LHCN-M2 (cell line): ENCODE measurements at regions not wholly inside any gene's neighbourhood (a gene's known extent, or its start where the extent isn't known, plus 50 kb on each side); places are given as distances from the start of the nearest gene placed in this dataset.
A peak's percentile ranks its signal among the peaks of the same experiment; 100 is the strongest.

ENCODE experiments used
- DNase-seq: peaks from one replicate; pipeline ENCODE4 v3.0.0-alpha.2; 2012; ENCODE audit warnings: low read depth

DNA sequence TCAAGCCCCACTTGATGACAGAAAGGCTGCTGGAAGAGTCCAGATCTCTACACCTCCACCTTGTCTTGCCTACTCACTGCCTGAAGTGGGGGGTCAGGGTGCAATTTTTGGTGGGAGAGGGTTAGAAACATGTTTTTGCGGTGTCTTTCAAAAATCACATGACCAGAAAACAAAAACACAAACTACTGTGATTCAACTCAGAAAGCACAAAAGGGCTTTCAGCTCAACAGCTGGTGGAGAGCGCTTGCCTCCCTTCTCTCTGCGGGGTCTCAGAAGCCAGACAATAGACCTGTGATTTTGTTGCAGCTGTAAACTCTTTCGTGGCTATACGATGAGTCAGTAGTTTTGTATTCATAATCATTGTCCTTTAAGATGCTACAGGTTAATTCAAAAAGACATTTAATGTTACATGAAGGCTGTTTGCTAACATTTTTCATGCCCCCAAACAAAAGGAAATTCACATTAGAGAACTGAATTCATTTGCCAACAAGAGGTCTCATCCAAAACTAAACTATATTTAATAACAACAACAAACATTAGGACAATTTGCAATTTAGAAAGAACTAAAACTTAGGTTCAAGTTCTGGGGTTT is 172.6 kb upstream of the RAI14 start:
- DNase-seq, result peak; percentile 37

DNA sequence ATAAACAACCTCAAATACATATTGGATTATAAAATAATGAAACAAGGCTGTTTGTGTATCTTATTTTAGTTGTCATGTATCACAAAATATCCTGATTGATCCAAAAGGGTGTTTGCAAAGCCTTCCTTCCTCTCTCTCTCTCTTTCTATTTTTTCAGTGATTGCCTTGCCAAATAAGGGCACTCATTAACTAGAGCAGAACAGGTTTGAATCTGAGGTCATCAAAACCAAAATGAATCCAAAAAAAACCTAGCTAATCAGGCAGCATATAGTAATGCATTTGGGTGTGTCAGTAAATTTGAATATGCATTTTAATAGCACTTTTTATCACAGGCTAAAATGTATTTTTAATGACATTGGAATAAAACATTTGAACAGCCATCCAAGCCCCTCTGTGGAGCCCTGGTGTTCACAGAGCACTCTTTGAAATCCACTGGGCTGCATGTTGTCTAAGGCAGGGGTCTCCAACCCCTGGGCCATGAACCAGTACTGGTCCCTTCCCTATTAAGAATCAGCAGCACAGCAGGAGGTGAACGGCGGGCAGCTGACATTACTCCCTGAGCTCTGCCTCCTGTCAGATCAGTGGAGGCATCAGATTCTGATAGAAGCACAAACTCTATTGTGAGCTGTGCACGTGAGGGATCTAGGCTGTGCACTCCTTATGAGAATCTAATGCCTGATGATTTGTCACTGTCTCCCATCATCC is 171.8 kb upstream of the RAI14 start:
- no peak for DNase-seq

DNA sequence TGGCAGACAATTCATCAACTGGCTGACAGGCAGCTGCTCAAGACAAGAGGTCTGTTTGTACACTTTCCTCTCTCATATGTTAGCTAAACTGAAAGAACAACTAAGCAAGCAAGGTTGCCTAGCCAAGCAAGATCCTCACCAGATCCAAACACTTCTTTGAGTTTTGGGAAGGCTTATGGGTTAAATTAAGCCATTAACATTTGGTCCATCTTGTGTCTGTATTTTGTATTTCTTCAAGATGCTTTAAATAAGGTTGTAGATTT is 170.4 kb upstream of the RAI14 start:
- DNase-seq, result no peak

DNA sequence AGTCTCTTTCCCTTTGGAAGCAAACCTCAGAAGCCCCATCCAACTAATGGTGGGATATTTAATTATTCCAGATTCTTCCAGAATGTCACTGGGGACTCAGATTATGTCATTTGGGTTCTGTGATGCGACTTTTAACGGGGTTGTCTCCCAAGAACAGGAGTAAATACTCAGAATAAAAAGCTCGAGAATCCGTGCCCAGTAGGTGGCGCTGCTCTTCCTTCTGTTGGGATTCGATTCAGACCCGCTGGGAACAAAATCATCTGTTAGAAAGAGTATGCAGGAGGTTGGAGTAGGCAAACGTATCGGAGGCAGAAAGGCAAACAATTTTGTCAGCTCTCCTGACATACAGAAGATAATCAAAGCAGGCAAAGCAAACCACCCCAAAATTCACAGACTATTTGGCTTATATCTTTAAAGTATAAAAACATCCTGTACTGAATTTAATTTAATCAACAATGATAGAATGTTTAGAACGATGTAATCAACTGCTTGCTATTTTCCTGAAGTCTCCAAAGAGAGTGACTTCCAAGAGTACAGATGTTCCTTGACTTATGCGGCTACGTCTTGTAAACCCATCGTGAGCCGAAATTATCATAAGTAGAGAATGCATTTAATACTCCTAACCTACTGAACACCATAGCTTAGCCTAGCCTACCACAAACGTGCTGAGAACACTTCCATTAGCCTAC is 169.8 kb upstream of the RAI14 start:
- DNase-seq, result peak; percentile 84

DNA sequence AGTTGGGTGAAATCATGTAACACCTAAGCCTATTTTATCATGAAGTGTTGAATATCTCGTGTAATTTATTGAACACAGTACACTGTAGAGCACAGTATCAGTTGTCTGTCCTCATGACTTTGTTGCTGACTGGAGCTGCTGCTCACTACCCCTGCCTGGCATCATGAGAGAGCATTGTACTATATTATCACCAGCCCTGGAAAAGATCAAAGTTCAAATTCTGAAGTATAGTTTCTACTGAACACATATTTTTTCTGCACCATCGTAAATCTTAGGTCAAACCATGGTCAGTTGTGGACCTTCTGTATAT is 169.3 kb upstream of the RAI14 start:
- DNase-seq, result no peak

DNA sequence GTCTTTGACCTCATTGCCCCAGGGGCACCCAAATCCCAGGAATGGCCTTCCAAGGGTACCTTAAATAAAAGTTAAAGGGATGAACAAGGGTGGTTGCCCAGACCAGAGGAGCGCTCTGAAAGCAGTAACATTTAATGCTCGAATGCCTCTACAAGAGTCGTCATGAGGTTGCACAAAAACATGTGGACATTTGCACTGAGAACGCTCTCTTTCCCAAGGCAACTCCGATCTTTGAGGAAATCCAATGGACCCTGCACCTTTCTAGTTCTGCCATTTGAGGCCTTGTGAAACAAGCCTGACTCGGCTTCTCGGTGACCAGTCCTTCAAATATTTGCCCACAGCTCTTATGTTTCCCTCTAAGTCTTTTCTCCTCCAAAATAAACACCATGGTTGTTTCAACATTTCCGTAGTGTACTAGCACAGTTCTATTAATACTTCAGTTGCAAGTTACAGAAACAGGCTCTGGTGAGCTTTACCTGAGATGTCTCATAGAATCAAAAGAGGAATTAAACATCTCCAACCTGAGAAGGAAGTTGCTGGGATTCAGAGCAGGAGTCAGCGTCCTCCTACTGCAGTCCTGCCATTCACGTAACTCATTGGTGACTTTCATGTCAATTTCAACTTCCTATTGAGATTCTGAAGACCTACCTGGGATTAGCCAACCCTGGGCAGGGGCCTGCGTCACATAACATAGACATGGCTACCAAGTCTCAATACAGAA is 168.8 kb upstream of the RAI14 start:
- peak; percentile 88 for DNase-seq

DNA sequence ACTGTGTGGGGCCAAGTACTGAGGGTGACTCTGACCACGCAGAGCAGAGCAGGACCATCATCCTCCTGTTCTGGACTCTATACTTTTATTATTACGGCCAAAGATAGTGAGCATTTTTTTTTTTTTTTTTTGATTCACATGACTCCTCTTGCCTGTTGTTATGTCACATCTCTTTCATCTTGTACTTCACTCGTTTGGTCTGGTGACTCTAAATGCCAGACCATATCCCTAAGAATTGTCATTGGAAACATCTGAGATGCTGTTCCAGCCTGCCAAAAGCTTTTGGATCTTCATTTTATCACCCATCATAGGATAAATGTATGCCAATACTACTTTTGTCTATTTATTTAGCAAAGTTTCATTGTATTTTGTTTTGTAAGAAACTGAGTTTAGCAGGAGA is 168.2 kb upstream of the RAI14 start:
- DNase-seq, result no peak

DNA sequence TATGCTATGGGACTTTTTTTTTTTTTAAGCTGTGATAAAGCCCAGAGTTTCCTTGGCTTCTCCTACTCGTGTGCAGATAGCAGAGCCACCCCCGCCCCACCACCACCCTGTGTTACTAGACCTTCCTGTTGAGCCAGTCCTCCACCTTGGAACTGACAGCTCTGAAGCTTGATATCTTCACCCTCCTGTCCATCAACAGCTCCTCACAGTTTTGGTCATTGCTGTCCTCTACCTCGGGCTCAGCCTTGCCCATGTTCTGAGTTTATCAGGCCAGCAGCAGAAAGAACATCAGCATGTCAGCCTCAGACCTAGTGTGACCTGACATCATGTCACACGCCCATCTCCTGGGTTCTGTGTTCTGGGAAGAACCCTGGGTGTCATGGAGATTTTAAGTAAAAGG is 167.1 kb upstream of the RAI14 start:
- DNase-seq, result no peak

DNA sequence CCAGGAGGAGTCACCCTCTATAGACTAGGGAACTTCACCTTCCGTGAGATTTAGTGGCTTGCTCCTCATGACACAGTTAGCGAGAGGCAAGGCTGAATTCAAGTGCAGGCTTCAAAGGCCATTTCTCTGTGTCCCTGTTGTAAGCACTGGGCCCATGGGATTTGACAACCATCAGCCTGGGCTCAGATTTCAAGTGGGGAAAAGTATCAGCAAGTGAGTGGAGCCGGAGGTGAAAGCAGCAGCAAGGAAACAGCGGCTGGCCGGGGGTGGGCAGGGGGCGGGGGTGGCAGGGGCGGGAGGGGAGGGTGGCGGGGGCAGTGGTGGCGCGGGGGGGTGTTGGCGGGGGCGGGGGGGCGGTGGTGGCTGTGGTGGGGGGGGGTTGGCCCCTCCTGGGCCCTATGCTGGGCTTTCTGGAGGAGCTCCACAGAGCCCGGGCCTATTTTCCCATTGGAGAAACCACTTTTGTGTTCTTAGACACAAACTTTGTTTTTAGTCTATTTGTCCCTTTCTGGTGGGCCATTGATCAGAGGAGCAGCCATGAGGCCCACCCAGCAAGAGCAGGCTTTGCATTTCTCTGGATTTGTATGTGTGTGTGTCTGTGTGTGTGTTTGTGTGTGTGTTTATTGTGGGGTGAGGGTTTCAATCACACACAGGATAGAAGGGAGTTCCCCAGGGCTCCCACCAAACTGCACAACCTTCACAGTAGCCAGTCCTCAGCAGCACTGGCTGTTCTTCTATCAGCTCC is 165.4 kb upstream of the RAI14 start:
- DNase-seq, result peak; percentile 29

DNA sequence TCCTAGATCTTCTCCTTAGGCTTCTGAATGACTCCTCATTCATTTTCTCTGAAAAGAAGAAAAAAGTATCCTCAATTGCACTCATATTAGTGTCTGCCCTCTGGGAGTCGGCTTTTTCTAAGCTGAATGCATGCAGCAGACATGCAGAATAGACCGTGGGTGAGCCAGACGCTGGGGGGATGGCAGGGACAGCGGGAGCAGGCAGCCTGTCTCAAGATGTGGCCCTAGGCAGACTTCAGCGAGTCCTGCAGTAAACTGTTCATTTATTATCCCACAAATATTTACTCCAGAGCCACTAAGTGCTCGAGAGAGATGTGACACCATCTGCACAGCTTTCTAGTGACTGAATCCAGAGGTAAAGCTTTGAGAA is 164.9 kb upstream of the RAI14 start:
- no peak for DNase-seq

DNA sequence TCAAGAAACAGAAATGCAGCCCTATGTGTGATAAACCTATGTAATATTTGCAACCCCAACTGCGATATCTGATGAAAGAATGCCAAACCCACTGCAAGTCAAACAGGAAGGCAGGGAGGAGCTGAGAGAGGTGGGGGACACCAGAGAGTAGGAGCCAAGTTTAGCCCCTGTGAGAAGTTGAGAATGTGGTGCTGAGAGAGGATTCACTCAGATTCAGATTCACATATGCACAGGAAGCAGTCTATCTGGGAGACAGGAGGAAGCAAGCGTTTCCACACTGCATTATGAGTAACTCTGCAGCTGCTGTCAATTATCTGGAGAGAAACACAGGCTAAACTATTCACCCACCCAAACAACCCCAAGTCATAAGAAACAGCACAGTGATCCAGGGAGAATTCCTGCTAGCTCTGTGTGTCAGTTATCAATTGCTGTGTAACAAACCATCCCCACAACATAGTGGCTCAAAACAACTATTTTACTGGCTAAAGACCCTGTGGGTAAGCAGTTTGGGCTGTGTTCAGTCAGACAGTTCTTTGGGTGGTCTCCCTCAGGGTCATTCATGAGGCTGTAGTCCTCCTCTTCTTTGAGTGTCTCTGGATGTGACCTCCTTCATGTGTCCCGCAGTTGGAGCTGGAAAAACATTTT is 161.9 kb upstream of the RAI14 start:
- DNase-seq, result peak; percentile 77

DNA sequence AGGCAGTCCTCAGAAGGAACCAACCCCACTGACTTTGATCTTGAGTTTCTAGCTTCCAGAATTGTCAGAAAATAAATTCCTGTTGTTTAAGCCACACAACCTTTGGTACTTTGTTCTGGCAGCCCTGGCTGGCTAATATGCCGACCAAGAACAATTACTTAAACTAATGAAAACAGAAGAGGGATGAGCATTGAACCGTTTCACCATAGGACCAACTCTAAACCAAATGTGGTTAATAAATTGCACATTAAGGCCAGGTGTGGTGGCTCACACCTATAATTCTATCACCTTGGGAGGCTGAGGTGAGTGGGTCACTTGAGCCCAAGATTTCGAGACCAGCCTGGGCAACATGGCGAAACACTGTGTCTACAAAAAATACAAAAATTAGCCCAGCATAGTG is 160.9 kb upstream of the RAI14 start:
- no peak for DNase-seq

DNA sequence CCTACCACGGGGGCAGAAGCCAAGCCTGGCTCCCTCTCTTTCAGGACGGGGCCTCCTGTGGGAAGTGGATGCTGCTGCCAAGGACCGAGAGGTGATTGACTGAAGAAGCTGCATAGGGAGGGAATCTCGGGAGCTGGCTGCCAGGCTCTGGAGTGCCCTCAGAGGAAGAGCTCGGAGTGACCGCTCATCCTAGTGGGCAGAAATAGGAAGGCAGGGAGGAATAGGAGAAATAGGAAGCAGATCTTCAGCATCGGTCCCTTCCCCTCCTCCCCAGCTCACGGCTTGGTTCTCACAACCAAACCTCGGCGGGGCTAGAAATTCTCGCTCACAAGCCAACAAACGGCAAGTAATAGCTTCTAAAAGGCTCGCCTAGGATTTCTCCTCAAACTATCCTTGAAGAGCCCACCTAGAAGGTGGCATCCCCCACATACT is 159.9 kb upstream of the RAI14 start:
- no peak for DNase-seq

DNA sequence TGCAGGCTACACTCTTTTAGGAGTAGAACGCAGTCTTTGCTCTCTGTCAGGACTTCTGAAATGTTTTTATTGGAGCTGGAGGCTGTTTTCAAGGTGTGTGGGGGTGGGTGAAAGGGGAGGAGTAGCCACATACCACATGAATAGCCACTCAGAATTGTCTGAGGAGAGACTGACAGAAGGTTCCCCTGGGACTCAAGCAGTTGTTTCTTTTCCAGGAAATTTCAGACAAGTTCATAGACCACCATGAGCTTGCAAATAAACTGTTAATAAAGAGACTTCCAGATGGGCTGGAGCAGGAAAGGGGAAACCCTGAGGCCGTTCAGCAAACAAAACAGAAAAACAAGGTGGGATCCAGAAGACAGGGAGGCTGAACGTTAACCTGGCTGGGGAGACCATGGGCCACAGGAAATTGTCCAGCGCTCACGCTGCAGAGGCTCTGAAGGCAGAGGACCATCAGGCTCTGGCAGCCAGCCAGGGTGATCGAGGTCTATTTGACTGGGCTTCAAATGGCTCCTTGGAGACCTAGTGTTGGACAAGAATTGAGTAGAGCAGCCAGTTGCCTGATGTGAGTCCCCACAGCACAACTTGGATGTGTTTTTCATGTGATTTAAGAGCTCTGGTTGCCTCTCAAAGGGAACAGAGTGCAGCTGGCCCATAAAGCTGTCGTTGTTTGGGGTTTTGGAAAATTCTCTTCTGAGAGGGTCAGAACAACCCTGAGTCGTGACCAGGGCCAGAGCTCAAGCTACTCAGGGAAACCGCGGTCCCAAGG is 159.2 kb upstream of the RAI14 start:
- DNase-seq, result no peak

DNA sequence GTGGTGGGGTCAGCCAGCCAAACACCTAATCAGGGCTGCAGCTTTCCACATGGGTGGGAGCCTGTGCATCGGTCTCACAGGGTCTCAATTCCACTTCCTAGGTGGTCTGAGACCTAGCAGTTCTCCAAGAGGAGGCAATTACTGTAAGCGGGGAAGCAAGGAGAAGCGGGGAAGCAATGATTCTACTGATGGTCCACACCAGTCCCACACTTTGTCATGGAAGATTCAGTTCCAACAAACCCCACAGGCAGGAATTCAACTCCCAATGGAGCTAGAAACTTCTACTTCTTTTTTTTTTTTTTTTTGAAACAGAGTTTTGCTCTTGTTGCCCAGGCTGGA is 158.7 kb upstream of the RAI14 start:
- no peak for DNase-seq

DNA sequence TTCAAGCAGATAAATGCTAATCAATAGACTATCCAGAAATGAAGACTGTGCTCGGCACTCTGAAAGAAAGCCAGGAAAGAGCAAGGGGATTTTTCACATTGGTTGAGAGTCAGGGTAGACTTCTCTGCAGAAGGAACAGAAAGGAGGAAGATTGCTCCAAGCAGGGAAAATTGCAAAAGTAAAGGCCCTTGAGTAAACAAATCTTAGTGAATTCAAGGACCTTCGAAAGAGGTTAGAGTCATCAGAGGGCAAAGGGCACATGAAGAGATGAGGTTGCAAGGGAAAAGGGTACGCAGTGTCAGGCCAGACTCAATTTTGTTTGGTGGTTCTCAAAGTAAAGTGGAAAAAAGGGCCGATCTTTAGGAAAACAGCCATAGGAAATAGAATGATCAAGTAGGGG is 157.6 kb upstream of the RAI14 start:
- no peak for DNase-seq

DNA sequence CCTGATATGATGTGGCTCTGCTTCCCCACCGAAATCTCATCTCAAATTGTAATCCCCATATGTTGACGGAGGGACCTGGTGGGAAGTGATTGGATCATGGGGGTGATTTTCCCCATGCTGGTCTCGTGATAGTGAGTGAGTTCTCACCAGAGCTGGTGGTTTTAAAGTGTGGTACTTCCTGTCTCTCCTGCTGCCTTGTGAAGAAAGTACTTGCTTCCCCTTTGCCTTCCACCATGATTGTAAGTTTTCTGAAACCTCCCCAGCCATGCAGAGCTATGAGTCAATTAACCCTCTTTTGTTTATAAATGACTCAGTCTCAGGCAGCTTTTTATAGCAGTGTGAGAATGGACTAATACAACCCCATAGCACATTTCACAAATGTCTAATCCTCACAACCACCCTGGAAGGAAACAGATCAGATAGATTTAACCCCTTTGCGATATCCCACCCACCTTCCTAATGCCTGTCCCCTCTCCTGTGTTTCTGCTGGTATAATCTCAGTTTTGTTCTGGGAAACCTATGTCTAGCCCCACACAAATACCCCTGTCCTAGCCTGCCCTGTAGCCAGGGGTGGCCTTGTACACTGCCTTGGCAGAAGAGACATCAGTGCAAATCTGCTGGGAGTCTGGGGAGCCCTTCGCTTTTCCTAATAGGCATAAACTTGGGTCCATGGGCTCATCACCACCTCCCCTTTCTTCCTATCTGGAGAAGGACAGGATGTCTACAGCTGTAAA is 157.0 kb upstream of the RAI14 start:
- peak; percentile 82 for DNase-seq

DNA sequence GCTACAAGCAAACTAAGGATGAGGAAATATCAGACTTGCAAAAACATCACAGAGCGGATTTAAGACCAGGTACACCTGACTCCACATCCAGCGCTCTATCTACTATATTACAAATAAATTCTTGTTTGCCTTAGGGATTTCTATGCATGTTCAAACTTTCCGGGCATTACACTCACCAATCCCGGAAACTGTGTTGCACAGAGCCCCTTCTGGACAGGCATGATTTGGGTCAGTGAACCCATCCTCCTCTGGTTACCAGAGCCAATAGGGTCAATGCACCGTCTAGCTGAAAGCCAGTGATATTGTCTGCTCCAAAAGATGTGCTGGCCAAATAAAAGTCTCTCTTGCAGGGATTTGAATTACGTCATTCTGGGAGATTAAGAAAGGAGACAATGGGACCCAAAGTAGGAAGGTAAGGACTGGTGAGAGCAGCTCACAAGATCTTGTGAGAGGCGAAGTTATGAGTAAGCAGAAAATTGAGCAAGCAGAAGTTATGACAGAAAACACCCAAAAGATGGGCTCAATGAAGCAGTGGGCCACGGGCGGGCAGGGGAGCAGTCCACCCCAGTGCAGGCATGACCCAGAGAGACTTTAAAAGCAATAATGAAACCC is 155.8 kb upstream of the RAI14 start:
- no peak for DNase-seq

DNA sequence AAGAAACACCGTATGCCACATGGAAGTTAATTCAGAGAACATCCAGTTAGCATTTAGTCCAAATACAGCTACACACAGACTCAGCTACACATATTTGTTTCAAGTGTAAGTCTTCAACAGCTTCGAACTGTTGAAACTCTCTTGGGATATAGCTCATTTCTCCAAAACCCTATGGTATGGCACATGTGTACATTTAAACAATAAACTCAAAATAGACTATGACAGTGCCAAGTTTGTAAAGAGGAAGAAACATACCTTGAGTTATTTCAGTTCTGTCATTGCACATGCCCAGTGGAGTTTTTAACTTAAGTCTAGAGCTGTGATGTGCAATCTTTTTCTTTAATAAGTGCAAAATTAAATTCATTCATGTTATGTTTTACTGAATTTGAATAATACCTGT is 155.1 kb upstream of the RAI14 start:
- no peak for DNase-seq

DNA sequence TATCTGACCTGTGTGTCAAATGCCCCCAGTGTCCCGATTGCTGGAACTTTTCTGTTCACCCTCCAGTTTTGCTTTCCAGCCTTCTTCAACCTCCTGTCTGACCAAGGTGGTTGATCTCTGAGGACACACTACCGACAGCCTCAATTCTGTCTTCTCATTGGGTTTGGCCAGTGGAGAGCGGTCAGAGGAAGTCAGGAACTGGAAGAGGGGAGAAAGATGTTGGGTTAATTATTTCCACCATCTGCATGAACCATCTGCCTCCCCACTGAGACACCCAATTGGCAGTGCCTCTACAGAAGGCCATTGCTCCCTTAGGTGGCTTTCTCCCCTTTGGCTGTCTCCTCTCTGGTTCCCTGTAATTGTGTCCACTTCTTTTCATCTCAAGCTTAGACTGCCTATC is 154.3 kb upstream of the RAI14 start:
- no peak for DNase-seq
